Ishikawa (cell line): ENCODE measurements at regions not wholly inside any gene's neighbourhood (a gene's known extent, or its start where the extent isn't known, plus 50 kb on each side); places are given as distances from the start of the nearest gene placed in this dataset.

Experiments used
- CREB1 ChIP-seq: IDR thresholded peaks from 2 replicates; pipeline ENCODE4 v1.6.1; 2012; ENCODE audit warnings: low read depth
- EGR1 ChIP-seq: IDR thresholded peaks from 2 replicates; pipeline ENCODE4 v1.6.1; 2012
- EP300 ChIP-seq: IDR thresholded peaks from 2 replicates; pipeline ENCODE4 v1.6.1; 2012; ENCODE audit warnings: borderline replicate concordance
- RAD21 ChIP-seq: IDR thresholded peaks from 2 replicates; pipeline ENCODE4 v1.6.1; 2012; ENCODE audit warnings: low read depth
- REST ChIP-seq: IDR thresholded peaks from 2 replicates; pipeline ENCODE4 v1.6.1; 2012; ENCODE audit warnings: low read depth, mild to moderate bottlenecking
- YY1 ChIP-seq: IDR thresholded peaks from 2 replicates; pipeline ENCODE4 v1.6.1; 2012; ENCODE audit warnings: low read depth
- ZBTB7A ChIP-seq: IDR thresholded peaks from 2 replicates; pipeline ENCODE4 v1.6.1; 2012; ENCODE audit warnings: low read depth
- TF ChIP-seq, protein P1 (sequence below): IDR thresholded peaks from 2 replicates; pipeline ENCODE4 v1.6.1; 2012

DNA sequence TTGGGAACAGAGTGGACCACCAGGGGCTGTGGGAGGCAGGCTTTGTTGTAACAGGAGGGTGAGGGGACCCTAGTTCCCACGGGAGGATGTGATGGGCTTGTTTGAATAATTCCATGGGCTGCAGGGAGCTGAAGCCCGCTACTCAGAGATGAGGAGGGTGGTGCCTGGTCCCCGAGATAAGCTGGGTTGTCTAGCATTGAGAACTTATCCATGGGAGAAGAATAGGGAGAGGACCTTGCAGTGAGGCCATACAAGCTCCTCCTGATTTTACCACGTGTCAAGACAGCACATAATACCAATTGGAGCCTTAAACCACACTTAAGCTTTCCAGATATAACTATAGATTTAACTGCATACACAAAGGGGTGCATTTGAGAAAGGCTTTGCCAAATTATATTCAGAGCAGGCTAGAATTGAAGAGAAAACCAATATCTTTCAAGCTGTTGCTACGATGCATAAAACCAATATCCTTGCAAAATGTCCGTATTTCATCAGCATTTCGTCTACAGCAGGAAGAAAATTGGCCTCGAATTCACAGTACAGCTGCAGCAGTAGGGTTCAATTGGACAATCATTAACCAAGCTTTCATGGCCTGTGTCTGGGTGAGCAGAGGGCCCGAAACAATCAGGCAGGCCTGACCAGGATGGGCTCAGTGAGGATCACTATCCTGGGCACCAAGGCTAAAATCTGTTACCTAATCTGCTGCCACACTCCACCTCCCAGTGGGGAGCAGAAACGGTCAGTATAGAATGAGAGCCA lies 500.7 kb downstream of the OCA2 start:
- TF ChIP-seq EP300: no peak
- no peak for TF ChIP-seq YY1
- no peak for TF ChIP-seq EGR1
- TF ChIP-seq, protein P1, sequence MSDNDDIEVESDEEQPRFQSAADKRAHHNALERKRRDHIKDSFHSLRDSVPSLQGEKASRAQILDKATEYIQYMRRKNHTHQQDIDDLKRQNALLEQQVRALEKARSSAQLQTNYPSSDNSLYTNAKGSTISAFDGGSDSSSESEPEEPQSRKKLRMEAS: no peak
- TF ChIP-seq RAD21: no peak
- no peak for TF ChIP-seq ZBTB7A
- TF ChIP-seq CREB1: no peak
- no peak for TF ChIP-seq REST
